ENCODE measurements at regions not wholly inside any gene's neighbourhood (a gene's known extent, or its start where the extent isn't known, plus 50 kb on each side); places are given as distances from the start of the nearest gene placed in this dataset.

DNA sequence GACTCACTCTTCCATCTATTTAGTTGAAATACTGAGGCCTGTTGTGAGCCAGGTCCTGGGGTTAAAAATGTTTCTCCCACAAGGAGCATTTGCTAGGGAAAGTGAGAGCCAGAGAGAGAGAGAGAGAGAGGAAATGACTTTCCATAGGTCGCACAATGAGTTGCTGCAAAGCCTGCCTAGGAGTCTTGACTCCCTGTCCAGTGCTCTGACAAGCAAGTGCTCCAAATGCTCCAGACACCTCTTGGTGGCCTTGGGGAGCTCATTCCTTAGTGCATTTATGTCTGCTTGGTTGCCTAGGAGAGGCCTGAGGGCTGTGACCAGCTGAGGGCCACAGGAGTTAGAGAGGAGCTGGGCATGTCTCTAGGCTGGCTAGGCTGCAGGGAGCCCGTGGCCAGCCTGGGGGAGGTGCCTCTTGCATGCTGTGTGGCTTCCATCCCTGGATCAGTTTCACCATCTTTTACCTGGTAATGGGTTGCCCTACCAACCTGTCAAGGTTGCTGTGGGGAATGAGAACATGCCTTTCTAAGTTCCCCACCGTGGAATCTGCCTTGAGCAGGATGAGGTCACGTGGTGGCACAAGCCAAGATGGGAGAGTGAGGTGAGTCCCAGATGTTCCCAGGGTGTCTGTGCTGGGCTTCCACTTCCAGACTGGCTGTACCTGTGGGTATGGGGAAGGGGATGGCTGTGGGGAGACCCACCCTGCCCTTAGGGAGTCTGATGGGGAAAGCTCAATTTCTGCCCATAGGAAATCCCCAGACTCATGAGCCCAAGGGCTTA lies 105.0 kb downstream of the VEGFA start:
- TF ChIP-seq EP300 (IDR thresholded peaks at IDR 0.05) (no peak), POLR2A (IDR thresholded peaks at IDR 0.05) (no peak)
- TF ChIP-seq, protein P1, sequence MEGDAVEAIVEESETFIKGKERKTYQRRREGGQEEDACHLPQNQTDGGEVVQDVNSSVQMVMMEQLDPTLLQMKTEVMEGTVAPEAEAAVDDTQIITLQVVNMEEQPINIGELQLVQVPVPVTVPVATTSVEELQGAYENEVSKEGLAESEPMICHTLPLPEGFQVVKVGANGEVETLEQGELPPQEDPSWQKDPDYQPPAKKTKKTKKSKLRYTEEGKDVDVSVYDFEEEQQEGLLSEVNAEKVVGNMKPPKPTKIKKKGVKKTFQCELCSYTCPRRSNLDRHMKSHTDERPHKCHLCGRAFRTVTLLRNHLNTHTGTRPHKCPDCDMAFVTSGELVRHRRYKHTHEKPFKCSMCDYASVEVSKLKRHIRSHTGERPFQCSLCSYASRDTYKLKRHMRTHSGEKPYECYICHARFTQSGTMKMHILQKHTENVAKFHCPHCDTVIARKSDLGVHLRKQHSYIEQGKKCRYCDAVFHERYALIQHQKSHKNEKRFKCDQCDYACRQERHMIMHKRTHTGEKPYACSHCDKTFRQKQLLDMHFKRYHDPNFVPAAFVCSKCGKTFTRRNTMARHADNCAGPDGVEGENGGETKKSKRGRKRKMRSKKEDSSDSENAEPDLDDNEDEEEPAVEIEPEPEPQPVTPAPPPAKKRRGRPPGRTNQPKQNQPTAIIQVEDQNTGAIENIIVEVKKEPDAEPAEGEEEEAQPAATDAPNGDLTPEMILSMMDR (IDR thresholded peaks at IDR 0.05): no peak

Measured in sigmoid colon (tissue), 4 donors.